ENCODE measurements at regions not wholly inside any gene's neighbourhood (a gene's known extent, or its start where the extent isn't known, plus 50 kb on each side); places are given as distances from the start of the nearest gene placed in this dataset.
A peak's percentile ranks its signal among the peaks of the same experiment; 100 is the strongest.
"Not testable (repeated sequence)": the region's sequence is repeated elsewhere in the genome, so short reads cannot be mapped to it uniquely, and the experiment has no call there.

DNA sequence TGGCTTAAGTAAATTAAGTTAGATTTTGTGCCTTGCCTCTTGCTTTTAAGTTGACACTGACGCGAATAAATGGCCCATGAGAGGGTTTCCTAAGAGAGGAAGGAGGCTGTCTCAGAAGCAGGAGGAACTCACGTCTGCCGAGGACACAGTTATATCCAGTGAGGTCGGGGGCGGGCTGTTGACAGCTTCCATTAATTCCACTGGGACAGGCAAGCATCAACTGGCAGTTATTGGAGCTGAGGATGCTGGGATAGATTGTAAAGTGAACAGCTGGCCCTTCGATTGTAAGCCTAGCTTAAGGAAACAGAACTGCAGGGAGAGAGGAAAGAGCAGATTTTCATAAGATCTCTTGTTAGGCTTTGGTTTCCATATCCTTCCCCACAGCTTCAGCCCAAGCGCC lies 399.2 kb downstream of the IPO8 start:
- peak overlapping the region; percentile 3 for H3K27ac Mint-ChIP-seq
- H3K27me3 Mint-ChIP-seq (ENCODE audit: low read depth, poor library complexity), result peaks cover 5% of the 10 kb centered on the region
- TF ChIP-seq, protein P1, sequence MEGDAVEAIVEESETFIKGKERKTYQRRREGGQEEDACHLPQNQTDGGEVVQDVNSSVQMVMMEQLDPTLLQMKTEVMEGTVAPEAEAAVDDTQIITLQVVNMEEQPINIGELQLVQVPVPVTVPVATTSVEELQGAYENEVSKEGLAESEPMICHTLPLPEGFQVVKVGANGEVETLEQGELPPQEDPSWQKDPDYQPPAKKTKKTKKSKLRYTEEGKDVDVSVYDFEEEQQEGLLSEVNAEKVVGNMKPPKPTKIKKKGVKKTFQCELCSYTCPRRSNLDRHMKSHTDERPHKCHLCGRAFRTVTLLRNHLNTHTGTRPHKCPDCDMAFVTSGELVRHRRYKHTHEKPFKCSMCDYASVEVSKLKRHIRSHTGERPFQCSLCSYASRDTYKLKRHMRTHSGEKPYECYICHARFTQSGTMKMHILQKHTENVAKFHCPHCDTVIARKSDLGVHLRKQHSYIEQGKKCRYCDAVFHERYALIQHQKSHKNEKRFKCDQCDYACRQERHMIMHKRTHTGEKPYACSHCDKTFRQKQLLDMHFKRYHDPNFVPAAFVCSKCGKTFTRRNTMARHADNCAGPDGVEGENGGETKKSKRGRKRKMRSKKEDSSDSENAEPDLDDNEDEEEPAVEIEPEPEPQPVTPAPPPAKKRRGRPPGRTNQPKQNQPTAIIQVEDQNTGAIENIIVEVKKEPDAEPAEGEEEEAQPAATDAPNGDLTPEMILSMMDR (IDR thresholded peaks at IDR 0.05), result no peak
- DNase-seq, result peak; percentile 9
- peaks cover 16% of the 10 kb centered on the region for H3K4me1 Mint-ChIP-seq
- H3K36me3 Mint-ChIP-seq (ENCODE audit: low read depth), result no peaks in the 10 kb centered on the region
- H3K4me3 Mint-ChIP-seq, result no peak overlapping the region
- H3K9me3 Mint-ChIP-seq, result peaks cover 14% of the 10 kb centered on the region

DNA sequence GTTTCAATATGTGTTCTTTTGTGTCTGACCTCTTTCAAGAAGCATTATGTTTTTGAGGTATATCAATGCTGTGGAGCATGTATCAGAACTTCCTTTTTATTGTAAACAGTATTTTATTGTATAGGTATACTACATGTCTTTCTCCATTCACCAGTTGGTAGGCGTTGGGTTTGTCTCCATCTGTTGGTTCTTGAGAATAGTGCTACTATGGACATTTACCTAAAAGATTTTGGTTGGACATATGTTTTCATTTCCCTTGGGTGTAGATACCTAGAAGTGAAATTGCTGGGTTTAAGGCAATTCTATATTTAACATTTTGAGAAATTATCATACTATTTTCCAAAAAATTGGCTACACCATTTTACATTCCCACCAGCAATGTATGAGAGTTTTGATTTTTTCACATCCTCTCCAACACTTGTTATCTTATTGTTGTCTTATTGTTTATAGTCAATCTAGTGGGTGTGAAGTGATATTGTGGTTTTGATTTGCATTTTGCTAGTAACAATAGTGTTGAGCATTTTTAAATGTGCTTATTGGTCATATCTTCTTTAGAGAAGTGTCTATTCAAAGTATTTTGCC lies 409.2 kb downstream of the IPO8 start:
- Mint-ChIP-seq H3K27me3 (ENCODE audit: low read depth, poor library complexity) (peaks cover 7% of the 10 kb centered on the region), H3K4me1 (no peaks in the 10 kb centered on the region), H3K9me3 (peaks cover 5% of the 10 kb centered on the region), H3K27ac (no peak overlapping the region), H3K36me3 (ENCODE audit: low read depth) (no peaks in the 10 kb centered on the region), H3K4me3 (no peak overlapping the region)
- TF ChIP-seq, protein P1 (IDR thresholded peaks at IDR 0.05), result peak; percentile 70
- DNase-seq, result no peak

DNA sequence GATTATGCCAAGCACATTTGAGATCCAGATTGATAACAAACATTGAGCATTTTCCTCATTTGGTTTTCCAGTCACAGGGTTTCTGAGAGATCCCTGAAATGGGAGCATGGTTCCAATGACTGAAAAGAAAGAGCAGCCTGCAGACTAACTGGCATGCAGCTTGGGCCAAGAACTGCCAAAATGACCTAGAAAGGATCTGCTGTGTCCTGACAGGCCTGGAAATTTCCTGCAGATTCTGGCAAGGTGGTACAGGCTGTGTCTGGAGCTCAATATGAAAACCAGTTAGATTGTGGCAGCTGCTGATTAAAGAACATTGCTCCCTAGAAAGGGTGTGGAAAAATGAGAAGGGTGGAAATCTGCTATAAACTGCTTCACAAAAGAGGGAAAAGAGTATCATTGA lies 417.3 kb downstream of the IPO8 start:
- Mint-ChIP-seq H3K4me3 (no peak overlapping the region), H3K27me3 (ENCODE audit: low read depth, poor library complexity) (peaks cover 7% of the 10 kb centered on the region), H3K27ac (no peak overlapping the region), H3K4me1 (no peaks in the 10 kb centered on the region), H3K36me3 (ENCODE audit: low read depth) (no peaks in the 10 kb centered on the region), H3K9me3 (peaks cover 7% of the 10 kb centered on the region)
- no peak for DNase-seq
- TF ChIP-seq, protein P1 (IDR thresholded peaks at IDR 0.05), result no peak

DNA sequence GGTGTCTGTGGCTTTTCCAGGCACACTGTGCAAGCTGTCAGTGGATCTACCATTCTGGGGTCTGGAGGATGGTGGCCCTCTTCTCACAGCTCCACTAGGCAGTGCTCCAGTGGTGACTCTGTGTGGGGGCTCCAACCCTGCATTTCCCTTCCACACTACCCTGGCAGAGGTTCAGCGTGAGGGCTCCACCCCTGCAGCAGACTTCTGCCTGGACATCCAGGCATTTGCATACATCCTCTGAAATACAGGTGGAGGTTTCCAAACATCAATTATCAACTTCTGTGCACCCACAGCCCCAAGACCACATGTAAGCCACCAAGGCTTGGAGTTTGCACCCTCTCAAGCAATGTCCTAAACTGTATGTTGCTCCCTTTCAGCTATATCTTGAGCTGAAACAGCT lies 423.2 kb downstream of the IPO8 start:
- H3K36me3 Mint-ChIP-seq (ENCODE audit: low read depth); H3K4me1 Mint-ChIP-seq; H3K27me3 Mint-ChIP-seq (ENCODE audit: low read depth, poor library complexity); H3K27ac Mint-ChIP-seq; DNase-seq; H3K4me3 Mint-ChIP-seq: not testable (repeated sequence)
- peaks cover 20% of the 10 kb centered on the region for H3K9me3 Mint-ChIP-seq

DNA sequence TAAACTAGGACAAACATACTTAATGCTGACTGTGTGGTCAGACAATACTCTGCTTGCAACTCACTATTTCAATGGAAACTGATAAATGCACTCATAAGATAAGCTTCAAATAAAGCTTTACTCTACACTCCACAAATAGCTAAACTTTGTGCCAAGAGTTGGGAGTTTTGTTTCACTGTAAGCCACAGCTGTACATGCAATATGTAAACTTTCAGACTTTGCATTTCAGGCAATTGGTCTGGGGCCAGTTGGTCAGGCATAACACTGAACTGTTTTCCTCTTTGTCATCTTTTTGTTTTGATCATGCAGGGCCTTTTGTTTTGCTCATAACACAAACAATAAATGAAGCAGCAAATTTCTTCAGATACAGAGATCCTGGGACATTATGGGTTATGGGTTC lies 426.2 kb downstream of the IPO8 start:
- peaks cover 35% of the 10 kb centered on the region for H3K9me3 Mint-ChIP-seq
- peaks cover 5% of the 10 kb centered on the region for H3K27me3 Mint-ChIP-seq (ENCODE audit: low read depth, poor library complexity)
- H3K36me3 Mint-ChIP-seq (ENCODE audit: low read depth), result no peaks in the 10 kb centered on the region
- DNase-seq, result no peak
- H3K27ac Mint-ChIP-seq, result no peak overlapping the region
- no peaks in the 10 kb centered on the region for H3K4me1 Mint-ChIP-seq
- TF ChIP-seq, protein P1 (IDR thresholded peaks at IDR 0.05), result no peak
- H3K4me3 Mint-ChIP-seq, result no peak overlapping the region

DNA sequence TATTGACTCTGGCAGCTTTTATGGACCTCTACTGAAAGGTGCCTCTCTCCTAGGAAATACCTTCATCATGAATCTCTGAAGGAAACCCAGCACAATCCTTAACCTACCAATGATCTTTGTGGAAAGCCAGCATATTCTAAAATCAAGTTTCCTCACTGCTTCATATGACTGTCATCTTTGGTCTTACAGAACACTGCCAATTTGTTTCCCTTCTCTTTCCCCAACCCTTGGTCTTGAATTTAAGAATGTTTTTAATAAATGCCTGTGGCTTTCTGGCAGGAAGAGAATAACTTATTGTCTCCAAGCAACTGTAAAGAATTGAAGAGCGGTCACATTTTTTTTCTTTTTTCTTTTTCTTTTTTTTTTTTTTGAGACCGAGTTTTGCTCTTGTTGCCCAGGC lies 427.6 kb downstream of the IPO8 start:
- TF ChIP-seq, protein P1 (IDR thresholded peaks at IDR 0.05), result no peak
- Mint-ChIP-seq H3K9me3 (peaks cover 29% of the 10 kb centered on the region), H3K27me3 (ENCODE audit: low read depth, poor library complexity) (peaks cover 5% of the 10 kb centered on the region), H3K4me3 (no peak overlapping the region), H3K4me1 (no peaks in the 10 kb centered on the region), H3K27ac (no peak overlapping the region), H3K36me3 (ENCODE audit: low read depth) (no peaks in the 10 kb centered on the region)
- no peak for DNase-seq

Data from nephron progenitor cell (in vitro differentiated cells).